ENCODE measurements at regions not wholly inside any gene's neighbourhood (a gene's known extent, or its start where the extent isn't known, plus 50 kb on each side); places are given as distances from the start of the nearest gene placed in this dataset.
A peak's percentile ranks its signal among the peaks of the same experiment; 100 is the strongest.

DNA sequence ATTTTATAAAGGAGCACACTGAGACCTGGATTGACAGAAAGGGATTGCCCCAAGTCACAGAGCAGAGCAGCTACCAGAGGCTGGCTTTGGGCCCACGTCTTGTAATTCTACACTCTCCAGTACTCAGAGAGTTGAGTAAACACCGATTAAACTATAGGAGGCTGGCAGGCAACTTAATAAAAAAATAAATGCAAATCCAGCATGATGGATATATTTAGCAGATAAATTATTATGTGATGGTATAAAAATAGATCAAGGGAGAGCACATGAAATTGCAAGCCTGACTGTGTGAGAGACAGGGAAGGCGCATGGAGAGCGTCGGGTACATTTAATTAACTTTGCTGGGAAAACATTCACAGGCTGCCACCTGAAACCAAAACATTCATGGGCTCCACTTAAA lies 87.7 kb upstream of the CCL2 start:
- no peak overlapping the region for H3K4me3 ChIP-seq (ENCODE audit: control insufficient read depth, low read depth, low read length)
- TF ChIP-seq CTCF (IDR thresholded peaks at IDR 0.05; ENCODE audit: control insufficient read depth, insufficient read depth, low read depth, low read length, missing control alignments) = no peak
- no peak for DNase-seq (ENCODE audit: low read depth)

- no peak for DNase-seq (ENCODE audit: low read depth)
- H3K4me3 ChIP-seq (ENCODE audit: control insufficient read depth, low read depth, low read length) = no peak overlapping the region
- TF ChIP-seq CTCF (IDR thresholded peaks at IDR 0.05; ENCODE audit: control insufficient read depth, insufficient read depth, low read depth, low read length, missing control alignments) = no peak
Measured at GRCh38 chr17:34168989-34169388, 86.1 kb upstream of the CCL2 start.

DNA sequence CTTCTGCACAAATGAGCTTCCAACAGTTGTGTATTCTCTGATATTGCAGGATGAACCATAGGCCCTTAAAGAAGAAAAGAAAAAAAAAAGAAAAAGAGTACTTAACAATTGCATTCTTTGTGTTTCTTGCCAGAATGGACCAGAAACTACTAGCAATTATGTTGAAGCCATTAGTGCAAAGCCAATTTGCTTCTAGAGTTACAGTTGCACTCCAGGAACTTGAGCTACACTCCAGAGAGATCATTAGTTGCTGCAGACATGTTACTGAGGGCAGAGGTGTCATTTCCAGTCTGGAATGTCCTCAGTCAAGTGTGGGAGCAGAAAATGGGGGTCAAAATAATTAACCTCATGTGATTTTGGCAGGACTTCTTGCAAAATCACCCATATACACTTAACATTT lies 85.6 kb upstream of the CCL2 start:
- DNase-seq (ENCODE audit: low read depth) = no peak
- no peak overlapping the region for H3K4me3 ChIP-seq (ENCODE audit: control insufficient read depth, low read depth, low read length)
- TF ChIP-seq CTCF (IDR thresholded peaks at IDR 0.05; ENCODE audit: control insufficient read depth, insufficient read depth, low read depth, low read length, missing control alignments) = no peak

GRCh38 chr17:34171245-34171818 lies 83.8 kb upstream of the CCL2 start:
- peak; percentile 8 for DNase-seq (ENCODE audit: low read depth)
- TF ChIP-seq CTCF (IDR thresholded peaks at IDR 0.05; ENCODE audit: control insufficient read depth, insufficient read depth, low read depth, low read length, missing control alignments) = peak; percentile 90
- no peak overlapping the region for H3K4me3 ChIP-seq (ENCODE audit: control insufficient read depth, low read depth, low read length)

- no peak for DNase-seq (ENCODE audit: low read depth)
- no peak for TF ChIP-seq CTCF (IDR thresholded peaks at IDR 0.05; ENCODE audit: control insufficient read depth, insufficient read depth, low read depth, low read length, missing control alignments)
Measured at GRCh38 chr17:34172390-34172918, 82.6 kb upstream of the CCL2 start.

DNA sequence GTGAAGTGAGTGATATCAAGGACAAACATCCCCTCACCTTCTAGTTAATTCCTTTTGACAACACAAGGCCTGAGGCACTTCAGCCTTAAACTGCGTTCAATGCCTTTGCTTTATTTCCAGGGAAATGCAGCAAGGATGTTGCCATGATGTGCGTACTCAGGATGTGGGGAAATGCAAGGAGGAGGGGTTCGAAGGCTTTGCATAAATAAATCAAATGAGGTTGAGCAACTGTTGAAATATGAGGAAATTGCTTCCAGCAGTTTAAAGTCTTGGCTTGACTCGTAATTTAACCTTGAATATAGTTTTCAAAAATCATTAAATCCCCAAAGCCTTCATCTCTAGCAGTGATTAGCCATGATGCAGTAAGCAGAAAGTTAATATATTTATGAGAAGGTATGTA lies 81.8 kb upstream of the CCL2 start:
- DNase-seq (ENCODE audit: low read depth) = peak; percentile 20
- no peak for TF ChIP-seq CTCF (IDR thresholded peaks at IDR 0.05; ENCODE audit: control insufficient read depth, insufficient read depth, low read depth, low read length, missing control alignments)
- no peak overlapping the region for H3K4me3 ChIP-seq (ENCODE audit: control insufficient read depth, low read depth, low read length)

More at GRCh38 chr17:34172390-34172918, 82.6 kb upstream of the CCL2 start:
- no peak overlapping the region for H3K4me3 ChIP-seq (ENCODE audit: control insufficient read depth, low read depth, low read length)

Measured in AG09309 (cell line).